Psoas muscle (tissue), 7 donors: ENCODE measurements at regions not wholly inside any gene's neighbourhood (a gene's known extent, or its start where the extent isn't known, plus 50 kb on each side); places are given as distances from the start of the nearest gene placed in this dataset.
"Not testable (repeated sequence)": the region's sequence is repeated elsewhere in the genome, so short reads cannot be mapped to it uniquely, and the experiment has no call there.

Source experiments
- ATAC-seq, 4 donors: fragments of 200-7000 bp; cut with Tn5 transposase; one replicate each; pipeline ENCODE4 v1.9.1; 2020; ENCODE audit warnings: moderate library complexity in 3 of 4, mild to moderate bottlenecking in 2 of 4
- DNase-seq, 2 donors: peaks; one replicate each; pipeline ENCODE4 v3.0.0-alpha.2; 2020
- H3K27ac ChIP-seq: fragments of 200-600 bp; one replicate; pipeline ENCODE4 v1.8.0; 2022
- H3K27me3 ChIP-seq, 3 donors: fragments of 200-600 bp in 1 of 3; one replicate each; pipeline versions ENCODE4 v1.6.1 to v1.8.0; 2013 to 2022; ENCODE audit warnings: low read length in 2 of 3, mild to moderate bottlenecking in 2 of 3, moderate library complexity in 1 of 3; ENCODE audit not compliant: insufficient read depth in 3 of 3
- H3K36me3 ChIP-seq, 2 donors: fragments of 200-600 bp in 1 of 2; one replicate each; pipeline versions ENCODE4 v1.6.1 to v1.8.0; 2013 to 2022; ENCODE audit warnings: low read depth in 1 of 2, mild to moderate bottlenecking in 1 of 2, moderate library complexity in 1 of 2; ENCODE audit not compliant: insufficient read depth in 1 of 2
- H3K4me1 ChIP-seq: fragments of 200-600 bp; one replicate; pipeline ENCODE4 v1.8.0; 2022
- H3K4me3 ChIP-seq: fragments of 200-600 bp; one replicate; pipeline ENCODE4 v1.8.0; 2022; ENCODE audit warnings: mild to moderate bottlenecking
- H3K9me3 ChIP-seq: fragments of 200-600 bp; one replicate; pipeline ENCODE4 v1.8.0; 2022
- CTCF ChIP-seq: fragments of 200-600 bp; IDR thresholded peaks from one replicate; pipeline ENCODE4 v1.8.0; 2022; ENCODE audit warnings: antibody characterized with exemption
- WGBS, 3 donors: extraction: QIAGEN DNeasy Blood & Tissue Kit; methylation state at CpG; one replicate each; pipeline versions ENCODE4 v1.1.6 to v1.1.7; 2013; 5-methylcytosine and 5-hydroxymethylcytosine counted together
- intact Hi-C, 2 donors: fragments of 100-400 bp; cut with DNase I; formaldehyde crosslinking; loops; one replicate each; pipeline versions ENCODE4 v1.11.0 to v1.14.2; 2022
- donor health status: healthy with polysubstance abuse.
- donor health status: DM: no; HTN: no; CAD: no; lungs with moderate emphysema.
- donor health status: Bipolar disorder and iron deficiency.
- donor health status: healthy.
- donor health status: DM: yes; HTN: yes; CAD: no.
- donor health status: DM: no; HTN: no; CAD: no.
- donor health status: DM: yes; HTN: yes; CAD: no.

GRCh38 chr10:3958472-3958996, 173.5 kb upstream of the KLF6 start:
- Histone ChIP-seq H3K4me1 (no peaks in the 10 kb centered on the region), H3K4me3 (no peak overlapping the region), H3K9me3 (no peaks in the 10 kb centered on the region), H3K36me3 (no peaks in the 10 kb centered on the region), H3K27ac (no peak overlapping the region), H3K27me3 (no peaks in the 10 kb centered on the region)
- TF ChIP-seq CTCF: no peak
- ATAC-seq (no peak), DNase-seq (no peak)
- 92 to 95% (median 94%) methylated on average over 4 of the region's 4 CpGs for WGBS, 3 donors
- intact Hi-C loops: no loop called here

GRCh38 chr10:3955955-3956617, 171.1 kb upstream of the KLF6 start:
- TF ChIP-seq CTCF: no peak
- Histone ChIP-seq H3K4me1 (no peaks in the 10 kb centered on the region), H3K27ac (no peak overlapping the region), H3K4me3 (no peak overlapping the region), H3K9me3 (no peaks in the 10 kb centered on the region), H3K27me3 (no peaks in the 10 kb centered on the region), H3K36me3 (no peaks in the 10 kb centered on the region)
- 79 to 81% (median 80%) methylated on average over 13 of the region's 13 CpGs for WGBS, 3 donors
- ATAC-seq (no peak), DNase-seq (no peak)
- intact Hi-C loops: no loop called here

DNA sequence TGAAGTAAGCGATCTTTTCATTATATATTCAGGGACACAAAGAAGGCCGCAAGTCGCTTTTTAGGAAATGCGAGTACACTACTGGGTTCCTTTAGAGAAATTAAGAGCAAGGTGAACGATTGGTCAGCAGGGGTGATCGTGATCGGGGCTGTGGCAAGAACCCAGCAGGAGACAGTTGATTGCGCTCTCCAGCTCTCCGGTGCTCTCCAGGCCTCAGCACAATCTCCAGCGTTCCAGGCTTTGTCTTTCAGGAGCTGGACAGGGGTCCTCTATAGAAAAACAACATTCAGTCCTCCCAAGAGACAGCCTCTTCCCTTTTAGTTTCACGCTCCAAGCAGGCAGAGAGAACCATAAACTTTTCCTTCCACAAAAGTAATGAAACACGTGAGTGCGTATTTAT, 170.5 kb upstream of the KLF6 start:
- H3K36me3 ChIP-seq: no peaks in the 10 kb centered on the region
- no peak overlapping the region for H3K27ac ChIP-seq
- H3K9me3 ChIP-seq: no peaks in the 10 kb centered on the region
- intact Hi-C loops: no loop called here
- no peak for DNase-seq
- no peak for ATAC-seq
- H3K4me1 ChIP-seq: no peaks in the 10 kb centered on the region
- WGBS, 3 donors: 70 to 78% (median 74%) methylated on average over 13 of the region's 13 CpGs
- no peaks in the 10 kb centered on the region for H3K27me3 ChIP-seq
- no peak overlapping the region for H3K4me3 ChIP-seq
- TF ChIP-seq CTCF: no peak

GRCh38 chr10:3954615-3955014, 169.6 kb upstream of the KLF6 start:
- H3K9me3 ChIP-seq: no peaks in the 10 kb centered on the region
- no peak overlapping the region for H3K27ac ChIP-seq
- H3K27me3 ChIP-seq: no peaks in the 10 kb centered on the region
- ATAC-seq: no peak
- H3K4me3 ChIP-seq: no peak overlapping the region
- TF ChIP-seq CTCF: no peak
- intact Hi-C loops: no loop called here
- no peak for DNase-seq
- WGBS, 3 donors: 71 to 81% (median 75%) methylated on average over 4 of the region's 4 CpGs
- no peaks in the 10 kb centered on the region for H3K4me1 ChIP-seq
- no peaks in the 10 kb centered on the region for H3K36me3 ChIP-seq

DNA sequence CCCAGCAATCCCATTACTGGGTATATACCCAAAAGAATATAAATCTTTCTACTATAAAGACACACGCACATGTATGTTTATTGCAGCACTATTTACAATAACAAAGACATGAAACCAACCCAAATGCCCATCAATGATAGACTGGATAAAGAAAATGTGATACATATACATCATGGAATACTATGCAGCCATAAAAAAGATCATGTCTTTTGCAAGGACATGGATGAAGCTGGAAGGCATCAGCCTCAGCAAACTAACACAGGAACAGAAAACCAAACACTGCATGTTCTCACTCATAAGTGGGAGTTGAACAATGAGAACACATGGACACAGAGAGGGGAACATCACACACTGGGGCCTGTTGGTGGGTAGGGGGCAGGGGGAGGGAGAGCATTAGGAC, 169.0 kb upstream of the KLF6 start:
- ATAC-seq, H3K9me3 ChIP-seq, H3K4me1 ChIP-seq, H3K36me3 ChIP-seq, H3K4me3 ChIP-seq, H3K27me3 ChIP-seq, intact Hi-C loops, H3K27ac ChIP-seq, DNase-seq: not testable (repeated sequence)
- WGBS, 3 donors: 95 to 100% (median 99%) methylated on average over 1 of the region's 1 CpG
